NCI-H460 (cell line): ENCODE measurements at regions not wholly inside any gene's neighbourhood (a gene's known extent, or its start where the extent isn't known, plus 50 kb on each side); places are given as distances from the start of the nearest gene placed in this dataset.
"Not testable (repeated sequence)": the region's sequence is repeated elsewhere in the genome, so short reads cannot be mapped to it uniquely, and the experiment has no call there.

Source experiments
- DNase-seq: peaks from one replicate; pipeline ENCODE4 v3.0.0-alpha.2; 2016; ENCODE audit warnings: low read depth; ENCODE audit errors: extremely low read depth

DNA sequence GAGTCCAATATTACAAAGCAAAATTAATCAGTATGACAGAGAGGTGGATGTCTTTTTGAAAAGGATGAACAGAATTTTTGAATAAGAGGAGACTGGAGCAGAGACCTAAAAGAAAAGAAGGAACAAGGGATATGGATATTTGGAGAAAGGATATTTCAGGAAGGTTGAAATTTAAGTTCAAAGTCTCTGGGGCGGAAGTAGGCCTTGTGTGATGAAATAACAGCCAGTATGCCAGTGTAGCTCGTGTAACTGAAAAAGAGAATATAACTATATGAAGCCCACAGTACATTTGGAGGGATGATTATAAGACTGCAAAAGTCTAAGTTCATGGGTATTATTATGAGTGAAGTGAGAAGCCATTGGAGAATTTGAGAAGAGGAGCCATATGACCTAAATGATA, 766.7 kb downstream of the GBE1 start:
- DNase-seq, result no peak

DNA sequence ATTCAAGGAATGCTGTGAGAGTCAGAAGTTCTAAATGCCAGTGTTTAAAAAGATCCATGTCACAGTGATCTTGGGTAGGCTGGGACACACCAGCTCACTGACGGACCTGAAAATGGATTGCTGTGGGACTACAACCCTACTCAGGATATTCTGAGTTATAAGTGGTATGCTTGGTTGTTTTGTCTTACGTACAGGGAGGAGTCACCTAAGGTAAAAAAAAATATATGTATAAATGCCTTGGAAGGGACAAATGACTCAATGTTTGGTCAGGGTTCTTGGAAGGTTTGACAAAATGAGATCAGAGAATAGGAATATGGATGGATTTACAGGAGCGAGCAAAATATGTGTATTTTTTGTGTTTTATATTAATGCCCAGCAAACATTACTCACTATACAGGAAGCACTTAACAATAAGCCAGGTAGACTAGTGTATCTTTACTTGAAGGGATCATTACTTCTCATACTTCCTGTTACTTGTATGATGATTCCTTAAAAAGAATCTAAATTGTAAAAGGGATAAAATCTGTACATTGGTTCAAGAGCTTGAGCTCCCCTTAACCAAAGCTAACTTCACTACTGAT, 767.3 kb downstream of the GBE1 start:
- no peak for DNase-seq

DNA sequence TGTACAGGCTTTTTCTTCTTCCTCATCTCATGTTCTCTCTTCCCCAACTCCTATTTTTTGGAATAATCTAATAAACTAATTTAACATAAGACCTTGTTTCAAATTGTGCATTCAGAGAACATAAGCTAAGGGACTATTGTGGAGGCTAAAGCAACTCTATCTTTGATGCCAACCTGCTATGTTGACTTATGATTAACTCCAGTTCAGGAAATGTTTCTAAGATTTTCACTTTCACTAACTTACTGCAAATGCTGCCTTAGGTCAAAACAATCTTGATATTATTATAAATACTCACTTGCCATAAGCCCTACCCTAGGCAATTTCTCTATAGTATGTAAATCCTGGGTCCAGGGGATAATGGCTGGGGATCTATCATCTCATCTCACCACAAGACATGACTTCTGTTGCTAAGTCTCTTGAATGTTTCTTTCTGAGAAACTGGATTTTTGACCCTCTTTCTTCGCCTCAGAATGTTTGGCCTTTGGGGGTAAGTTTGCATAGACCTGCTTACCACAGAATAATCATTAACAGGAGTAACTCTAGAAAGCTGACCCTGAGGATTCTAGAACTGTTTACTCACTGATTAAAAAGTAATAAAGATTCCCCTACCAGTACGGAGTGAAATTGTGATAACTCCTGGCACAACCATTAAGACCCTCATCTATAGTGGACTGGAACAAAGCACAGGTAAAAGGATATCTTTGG, 768.1 kb downstream of the GBE1 start:
- no peak for DNase-seq

DNA sequence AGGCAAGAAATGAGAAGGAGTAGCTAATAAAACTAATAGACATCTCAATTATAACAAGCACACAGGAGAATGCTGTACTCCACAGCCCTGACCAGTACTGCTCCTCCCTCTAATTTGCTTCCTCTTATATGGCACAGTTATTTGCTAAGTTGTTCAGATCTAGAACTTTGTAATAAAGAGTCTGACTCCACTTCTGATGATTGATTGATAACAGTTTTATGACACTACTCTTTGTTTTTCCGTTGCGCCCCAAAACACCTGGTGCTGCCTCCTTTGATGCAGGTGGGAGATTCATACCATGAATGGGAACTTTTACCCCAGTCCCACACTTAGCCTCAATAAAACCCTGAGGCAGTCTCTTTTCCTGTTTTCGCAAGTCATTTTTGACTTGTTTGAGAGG, 777.7 kb downstream of the GBE1 start:
- no peak for DNase-seq

DNA sequence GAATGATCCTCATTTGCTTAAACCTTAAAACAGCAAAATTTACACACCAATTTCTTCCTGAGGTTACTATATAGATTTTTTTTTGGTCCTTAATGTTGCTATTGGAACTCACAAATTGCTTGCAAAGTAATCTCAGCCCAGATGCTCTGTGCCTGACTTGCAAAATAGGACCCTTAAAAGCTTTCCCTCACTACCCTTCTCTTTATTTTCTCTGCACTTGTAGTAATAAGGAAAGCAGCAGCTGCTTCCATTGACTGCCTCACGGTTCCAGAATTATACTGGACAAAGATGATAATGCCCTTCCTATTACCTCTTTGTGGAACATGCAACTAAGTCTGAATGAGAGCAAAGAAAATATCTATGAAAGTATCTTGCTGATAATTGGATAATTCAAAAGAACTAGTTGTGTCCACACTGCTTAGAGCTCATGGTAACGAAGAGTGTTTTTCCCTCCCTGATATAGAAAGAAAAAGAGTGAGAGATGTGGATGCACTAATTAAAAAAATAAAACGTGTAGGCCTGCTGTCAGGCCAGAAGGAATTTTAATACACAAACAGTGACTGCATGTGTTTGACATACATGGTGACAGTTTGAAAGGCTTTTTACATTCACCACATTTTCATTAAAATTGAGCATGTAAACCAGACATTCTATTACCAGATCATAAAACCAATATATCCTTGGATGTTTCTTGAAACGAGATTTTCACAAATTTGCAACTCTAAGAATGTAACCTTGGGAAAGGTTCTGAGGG, 783.1 kb downstream of the GBE1 start:
- DNase-seq, result no peak

DNA sequence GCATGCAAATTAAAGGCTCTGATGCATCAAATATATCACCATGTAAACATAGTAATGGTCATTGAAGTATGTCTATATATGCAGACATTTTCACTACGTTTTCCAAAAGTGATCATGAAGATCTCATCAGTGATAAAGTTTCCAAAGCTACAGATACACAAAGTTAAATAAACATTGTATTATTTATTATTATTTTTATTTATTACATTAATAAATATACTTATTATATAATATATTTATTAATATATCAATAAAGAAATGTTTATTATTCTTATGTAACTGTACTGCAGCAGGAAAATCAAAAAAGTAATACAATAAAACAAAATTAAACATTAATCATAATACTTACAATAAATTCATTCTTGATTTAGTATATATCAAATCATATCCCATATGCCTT, 791.2 kb downstream of the GBE1 start:
- DNase-seq, result no peak

DNA sequence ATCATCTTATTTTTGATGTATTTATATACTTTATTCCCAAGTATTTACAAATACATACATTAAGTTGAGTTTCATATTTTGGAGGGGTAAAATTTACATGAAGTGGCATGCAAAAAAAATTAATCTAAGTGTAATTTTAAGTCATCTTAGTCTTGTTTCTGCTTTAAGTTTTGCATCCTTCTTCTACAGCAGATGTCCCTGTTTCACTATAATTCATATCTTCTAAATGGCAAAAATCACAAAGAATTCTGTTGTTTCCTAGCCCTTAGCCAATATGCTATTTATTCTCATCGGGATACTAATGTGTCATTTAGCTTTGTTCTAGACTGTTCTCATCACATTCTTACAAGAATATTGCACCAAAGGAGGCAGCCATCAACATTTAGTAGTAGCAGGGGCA, 831.9 kb downstream of the GBE1 start:
- no peak for DNase-seq

DNA sequence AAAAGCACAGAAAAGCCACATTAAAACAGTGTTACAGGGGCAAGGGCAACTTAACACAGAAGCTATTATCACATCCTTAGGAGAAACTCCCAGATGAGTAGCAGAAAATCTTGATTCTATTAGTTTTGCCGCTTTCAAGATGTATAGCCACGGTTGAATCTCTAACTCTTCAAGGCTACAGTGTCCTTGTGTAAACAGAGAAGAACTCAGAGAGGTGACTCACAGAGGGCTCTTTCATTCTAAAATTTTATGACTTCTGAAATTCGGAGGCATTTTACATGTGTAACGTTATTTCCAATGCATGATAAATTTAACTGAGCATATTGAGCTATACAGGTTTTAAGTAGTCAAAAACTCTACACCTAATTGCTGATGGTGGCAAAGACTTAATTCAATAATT, 846.6 kb downstream of the GBE1 start:
- no peak for DNase-seq

DNA sequence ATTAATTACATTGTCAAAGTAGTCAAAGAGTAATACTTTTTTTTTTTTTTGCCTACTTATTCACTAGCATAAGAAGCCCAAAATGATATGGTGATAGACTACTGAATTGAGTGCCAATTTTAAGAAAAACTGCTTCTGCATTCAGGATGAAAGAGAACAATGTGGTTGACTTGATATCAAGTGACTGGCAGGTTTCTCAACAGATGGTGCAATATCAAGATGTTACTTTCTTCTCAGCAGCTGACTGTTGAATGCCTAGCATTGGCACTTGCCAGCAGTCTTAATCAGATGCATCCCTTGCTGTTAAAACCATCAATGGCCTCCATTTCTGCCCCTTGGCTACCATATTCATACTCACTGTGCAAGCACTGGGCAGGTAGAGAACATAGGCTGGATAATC, 863.2 kb downstream of the GBE1 start:
- DNase-seq, result no peak

DNA sequence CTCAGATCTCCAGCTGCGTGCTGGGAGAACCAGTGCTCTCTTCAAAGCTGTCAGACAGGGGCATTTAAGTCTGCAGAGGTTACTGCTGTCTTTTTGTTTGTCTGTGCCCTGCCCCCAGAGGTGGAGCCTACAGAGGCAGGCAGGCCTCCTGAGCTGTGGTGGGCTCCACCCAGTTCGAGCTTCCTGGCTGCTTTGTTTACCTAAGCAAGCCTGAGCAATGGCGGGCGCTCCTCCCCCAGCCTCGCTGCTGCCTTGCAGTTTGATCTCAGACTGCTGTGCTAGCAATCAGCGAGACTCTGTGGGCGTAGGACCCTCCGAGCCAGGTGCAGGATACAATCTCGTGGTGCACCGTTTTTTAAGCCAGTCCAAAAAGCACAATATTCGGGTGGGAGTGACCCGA, 864.4 kb downstream of the GBE1 start:
- DNase-seq, result not testable (repeated sequence)

DNA sequence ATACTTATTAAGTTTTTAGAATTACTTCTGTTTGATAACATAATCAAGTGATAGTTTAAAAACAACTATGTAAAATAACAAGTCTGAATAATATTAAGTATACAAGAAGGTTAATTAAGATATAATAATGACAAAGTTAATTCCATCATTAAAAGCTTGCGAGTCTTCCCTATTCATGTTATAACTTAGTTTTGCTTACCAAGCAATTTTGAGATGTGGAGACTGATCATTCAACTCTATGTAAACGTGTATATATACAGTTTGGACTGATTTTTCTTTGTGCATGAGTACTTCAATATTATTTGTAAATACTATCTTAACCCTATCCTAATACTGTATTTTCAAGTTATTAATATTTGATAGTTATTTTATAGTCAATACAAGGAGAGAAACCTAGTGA, 870.9 kb downstream of the GBE1 start:
- no peak for DNase-seq

DNA sequence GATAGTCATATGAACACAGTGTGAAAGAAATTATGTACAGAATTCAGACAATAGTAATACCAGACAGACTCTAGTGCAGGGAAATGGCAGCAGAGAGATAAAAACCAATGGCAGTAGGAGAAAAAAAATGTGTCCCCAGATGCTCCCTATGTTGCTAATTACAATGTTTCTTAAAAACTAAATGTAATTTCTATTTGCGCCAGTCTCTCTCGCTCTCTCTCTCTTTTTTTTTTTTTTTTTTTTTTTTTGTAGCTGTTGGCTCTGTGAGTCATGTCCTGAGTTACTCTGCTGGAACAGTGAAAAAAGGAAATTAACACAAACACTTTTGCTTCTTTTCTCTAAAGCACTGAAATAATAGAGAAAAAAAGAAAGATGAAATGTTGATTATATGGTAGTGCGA, 871.9 kb downstream of the GBE1 start:
- no peak for DNase-seq

DNA sequence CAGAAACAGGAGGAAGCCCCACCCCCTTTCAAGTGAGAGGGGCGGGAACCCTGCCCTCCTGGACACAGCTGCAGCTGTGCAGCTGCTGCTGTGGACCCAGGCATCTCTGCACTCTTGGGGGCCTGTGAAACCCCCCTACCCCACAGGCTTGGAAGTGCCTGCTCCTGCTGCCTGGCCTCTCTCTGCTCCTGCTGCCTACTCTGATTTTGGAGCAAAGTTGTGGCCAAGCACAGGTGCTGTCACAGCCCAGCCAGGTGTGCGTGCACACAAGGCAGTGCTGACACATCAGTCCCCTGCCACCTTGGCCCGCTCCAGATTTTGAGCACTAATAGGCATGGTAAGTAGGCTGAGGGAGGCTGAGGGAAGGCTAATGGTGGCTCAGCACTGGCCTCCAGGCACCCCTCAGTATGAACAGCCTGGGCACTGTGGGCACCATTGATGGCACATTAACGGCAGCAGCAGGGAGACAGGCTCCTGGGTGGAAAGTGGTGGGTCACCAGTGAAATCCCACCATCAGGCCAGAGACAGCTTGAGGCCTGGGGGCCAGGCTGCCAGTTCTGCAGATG, 890.9 kb downstream of the GBE1 start:
- no peak for DNase-seq

DNA sequence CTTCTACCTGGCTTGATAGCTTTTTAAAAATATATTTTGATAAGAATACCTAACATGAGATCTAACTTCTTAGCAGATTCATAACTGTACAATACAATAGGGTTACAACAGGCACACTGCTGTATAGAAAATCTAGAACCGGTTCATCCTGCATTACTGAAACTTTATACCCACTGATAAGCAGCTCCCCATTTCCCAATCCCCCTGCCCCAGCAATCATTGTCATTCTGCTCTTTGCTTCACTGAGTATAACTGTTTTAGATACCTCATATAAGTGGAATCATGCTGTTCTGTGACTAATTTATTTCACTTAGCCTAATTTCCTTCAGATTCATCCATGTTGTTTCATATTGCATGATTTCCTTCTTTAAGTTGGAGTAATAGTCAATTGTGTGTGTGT, 906.0 kb downstream of the GBE1 start:
- DNase-seq, result no peak

DNA sequence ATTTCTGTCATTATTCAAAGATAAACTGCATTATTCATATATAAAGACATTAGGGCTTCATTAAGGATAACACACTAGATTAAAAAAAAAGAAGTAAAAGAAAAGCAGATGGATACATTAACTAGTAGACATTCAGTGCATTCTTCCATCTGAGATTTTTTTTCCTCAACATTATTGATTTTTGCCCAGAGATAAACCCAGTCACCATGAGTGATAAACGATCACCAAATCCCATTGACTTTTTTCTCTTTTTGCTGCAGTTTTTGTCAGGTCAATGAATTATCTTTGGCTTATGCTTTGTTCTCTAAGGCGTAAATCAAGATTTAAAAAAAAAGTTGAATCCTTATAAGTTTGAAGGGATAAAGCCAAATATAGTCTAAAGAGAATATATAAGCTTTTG, 925.0 kb downstream of the GBE1 start:
- DNase-seq, result no peak

DNA sequence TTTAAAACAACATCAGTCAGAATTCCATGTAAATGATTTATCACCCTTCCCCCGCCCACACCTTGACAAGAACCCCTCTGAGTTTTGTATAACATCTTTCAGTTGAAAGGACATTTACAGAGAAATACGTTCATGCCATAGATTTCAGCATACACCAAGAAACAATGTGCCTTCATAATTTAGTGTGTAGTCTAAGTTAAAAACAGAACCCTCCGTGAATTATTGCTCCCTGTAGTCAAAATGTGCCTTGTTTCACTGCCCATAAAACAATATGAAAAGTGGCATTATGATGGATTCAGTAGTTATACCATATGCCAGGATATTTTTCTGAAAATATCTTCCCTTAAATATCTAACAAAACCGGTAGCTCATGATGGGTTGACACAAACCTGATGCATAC, 953.9 kb downstream of the GBE1 start:
- no peak for DNase-seq

DNA sequence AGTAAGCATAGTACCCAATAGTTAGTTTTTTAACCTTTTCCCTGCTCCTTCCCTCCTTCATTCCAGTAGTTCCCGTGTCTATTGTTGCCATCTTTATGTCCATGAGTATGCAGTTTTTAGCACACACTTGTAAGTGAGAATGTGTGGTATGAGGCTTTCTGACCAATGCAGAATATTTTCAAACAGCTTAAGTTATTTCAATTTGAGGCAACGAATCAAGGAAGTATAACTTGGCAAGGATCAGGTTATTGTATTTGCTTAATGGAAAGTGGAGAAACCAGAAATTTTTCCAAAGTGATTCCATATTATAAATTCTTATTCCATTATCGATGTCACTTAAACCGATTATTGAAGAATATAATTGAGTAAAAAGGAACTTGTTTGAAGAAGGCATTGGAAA, 954.8 kb downstream of the GBE1 start:
- DNase-seq, result no peak

DNA sequence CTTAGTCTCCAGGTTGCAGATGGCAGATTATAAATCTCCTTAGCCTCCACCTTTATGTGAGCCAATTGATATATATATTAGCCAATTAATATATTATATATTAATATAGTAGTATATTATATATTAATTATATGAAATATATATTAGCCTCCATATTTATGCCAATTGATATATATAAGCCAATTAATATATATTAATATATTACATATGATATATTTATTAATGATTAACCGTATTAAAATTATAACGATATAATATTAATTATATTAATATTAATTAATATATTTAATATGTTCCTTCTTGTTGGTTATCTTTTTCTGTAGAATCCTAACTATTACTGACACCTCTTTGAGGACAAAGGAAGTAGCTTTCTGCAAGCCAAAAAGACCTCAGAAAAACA, 972.5 kb downstream of the GBE1 start:
- no peak for DNase-seq

DNA sequence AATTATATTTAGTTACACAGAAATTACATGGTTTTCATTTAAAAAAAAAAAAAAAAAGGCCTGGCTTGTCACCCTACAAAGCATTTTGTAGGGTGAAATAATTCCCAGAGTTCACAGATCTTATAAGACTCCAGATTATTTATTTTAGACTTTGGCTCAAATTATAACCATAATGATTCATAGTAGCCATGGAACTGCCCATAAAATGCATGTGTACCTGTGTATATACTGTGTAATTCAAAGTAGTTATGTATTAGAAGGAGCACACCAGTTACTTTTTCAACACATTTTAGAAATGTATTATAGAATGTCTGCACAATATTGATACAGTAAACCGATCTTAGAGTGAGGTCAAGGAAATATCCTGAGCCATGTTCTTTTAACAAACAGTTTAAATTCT, 975.6 kb downstream of the GBE1 start:
- DNase-seq, result no peak

DNA sequence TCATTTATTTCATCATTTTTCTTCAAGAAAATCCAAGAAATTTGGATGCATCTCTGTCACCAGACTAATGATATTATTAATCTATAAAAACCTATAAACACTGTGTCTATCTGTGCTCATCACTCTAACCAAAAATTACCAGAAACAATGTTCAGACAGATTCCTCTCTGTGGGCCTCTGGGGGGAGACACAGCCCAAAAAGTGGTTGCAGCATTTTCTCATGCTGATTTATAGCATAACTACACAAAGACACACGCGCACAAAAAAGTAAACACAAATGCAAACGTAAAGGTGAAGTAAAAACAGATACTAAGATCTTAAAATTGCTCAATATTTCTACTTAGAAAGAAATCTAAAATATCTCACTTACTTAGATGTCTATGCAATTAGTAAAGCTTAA, 976.0 kb downstream of the GBE1 start:
- peak; percentile 16 for DNase-seq

DNA sequence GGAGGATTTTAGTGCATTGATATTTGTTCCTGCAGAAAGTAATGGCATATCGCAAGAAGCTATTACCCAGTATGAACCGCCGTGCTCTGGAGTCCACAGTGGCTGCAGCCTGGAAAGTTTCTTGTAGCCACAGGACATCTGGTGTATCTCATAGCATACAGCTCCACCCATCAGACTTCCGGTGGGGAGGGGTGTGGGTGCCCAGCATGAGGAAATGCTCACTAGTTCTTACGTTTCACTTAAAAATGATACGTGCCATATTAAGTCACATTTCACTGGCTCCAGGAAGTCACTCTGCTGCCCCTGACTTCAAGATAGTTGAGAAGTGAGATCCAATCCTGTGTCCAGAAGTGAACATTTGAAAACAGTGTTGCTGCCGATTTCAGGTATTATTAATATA, 990.4 kb downstream of the GBE1 start:
- no peak for DNase-seq
